DMS53 treated with DMSO at 0.1 percent for 48 hours (cell line): ENCODE measurements at regions not wholly inside any gene's neighbourhood (a gene's known extent, or its start where the extent isn't known, plus 50 kb on each side); places are given as distances from the start of the nearest gene placed in this dataset.

Experiments used
- DNase-seq: peaks from one replicate; lab custom pipeline; 2025; ENCODE audit not compliant: unreplicated experiment; lab: John Stamatoyannopoulos, UW

DNA sequence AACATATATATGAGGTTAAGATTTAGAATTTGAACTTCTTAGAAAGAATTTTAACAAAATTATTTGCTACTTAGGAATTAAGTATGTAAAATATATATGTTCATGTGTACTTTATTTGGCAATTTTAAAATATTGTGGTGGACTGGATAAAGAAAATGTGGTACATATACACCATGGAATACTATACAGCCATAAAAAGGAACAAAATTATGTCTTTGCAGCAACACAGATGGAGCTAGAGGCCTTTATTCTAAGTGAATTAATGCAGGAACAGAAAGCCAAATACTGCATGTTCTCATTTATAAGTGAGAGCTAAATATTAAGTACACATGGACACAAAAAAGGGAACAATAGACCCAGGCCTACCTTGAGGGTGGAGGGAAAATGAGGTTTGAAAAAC is 72.2 kb upstream of the FMN2 start:
- no peak for DNase-seq

GRCh38 chr1:240020871-240021270 is 70.8 kb upstream of the FMN2 start:
- no peak for DNase-seq

GRCh38 chr1:240021709-240022108 is 70.0 kb upstream of the FMN2 start:
- DNase-seq = no peak

- DNase-seq = peak; percentile 46
These were observed 64.6 kb upstream of the FMN2 start for GRCh38 chr1:240027059-240027462.

DNA sequence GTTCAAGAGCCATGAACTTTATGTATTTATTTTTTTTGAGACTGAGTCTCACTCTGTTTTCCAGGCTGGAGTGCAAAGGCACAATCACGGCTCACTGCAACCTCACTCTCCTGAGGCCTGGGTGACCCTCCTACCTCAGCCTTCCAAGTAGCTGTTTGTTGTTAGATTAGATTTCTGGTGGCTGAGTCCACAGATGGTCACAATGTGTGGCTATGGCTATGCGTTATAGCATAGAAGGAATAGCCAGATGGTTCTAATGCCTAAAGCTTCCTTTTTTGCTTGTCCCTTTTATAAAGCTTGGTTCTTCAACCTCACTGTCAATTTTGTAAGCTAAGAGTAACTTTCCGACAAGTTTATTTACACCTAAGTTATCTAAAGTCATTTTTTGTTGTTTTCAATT is 62.3 kb upstream of the FMN2 start:
- DNase-seq = no peak

DNA sequence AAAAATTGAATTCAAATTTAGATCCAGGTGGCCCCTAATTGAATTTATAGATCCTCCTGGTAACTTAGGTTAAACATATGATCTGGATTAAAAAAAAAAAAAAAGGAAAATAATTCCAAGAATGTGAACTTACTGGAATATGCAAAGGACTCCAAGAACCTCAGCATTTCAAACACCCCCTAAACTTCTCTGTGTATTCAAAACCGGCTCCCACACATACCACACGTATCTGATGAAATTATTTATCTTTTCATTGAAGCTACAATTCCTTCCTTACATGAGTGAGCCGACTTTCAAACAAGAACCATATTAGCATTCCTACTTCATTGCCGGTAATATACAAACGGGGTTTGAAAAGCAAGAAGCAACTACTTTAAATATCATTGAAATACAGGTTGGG is 61.4 kb upstream of the FMN2 start:
- DNase-seq = no peak

- no peak for DNase-seq
These were observed 60.7 kb upstream of the FMN2 start for GRCh38 chr1:240031009-240031408.

GRCh38 chr1:240031414-240031813 is 60.3 kb upstream of the FMN2 start:
- DNase-seq = no peak

- DNase-seq = no peak
These were observed 58.3 kb upstream of the FMN2 start for GRCh38 chr1:240033406-240033805.

GRCh38 chr1:240036526-240036925 is 55.2 kb upstream of the FMN2 start:
- no peak for DNase-seq
